ENCODE measurements at regions not wholly inside any gene's neighbourhood (a gene's known extent, or its start where the extent isn't known, plus 50 kb on each side); places are given as distances from the start of the nearest gene placed in this dataset.

- intact Hi-C loops (cut with DNase I): no loop called here
- no peak overlapping the region for H3K27ac ChIP-seq (ENCODE audit: low read depth in 2 of 2, low read length in 2 of 2)
- FAIRE-seq: no peak
- no peak overlapping the region for H3K4me3 ChIP-seq (ENCODE audit: low read length in 3 of 3)
- no peak for DNase-seq
- no peak overlapping the region for H3K9ac ChIP-seq (ENCODE audit: low read length in 3 of 3)
- no peaks in the 10 kb centered on the region for H3K36me3 ChIP-seq (ENCODE audit: control insufficient read depth in 2 of 3, insufficient read depth in 3 of 3, low read length in 3 of 3)
- TF ChIP-seq CTCF (IDR thresholded peaks at IDR 0.05; ENCODE audit: borderline replicate concordance, extremely low read depth, insufficient read depth): no peak
- H3K27me3 ChIP-seq (ENCODE audit: control insufficient read depth, insufficient read depth, low read length): no peaks in the 10 kb centered on the region
- no peaks in the 10 kb centered on the region for H3K9me3 ChIP-seq (ENCODE audit: control insufficient read depth in 2 of 3, insufficient read depth in 1 of 3, low read length in 3 of 3)
- H3K4me1 ChIP-seq (ENCODE audit: control insufficient read depth in 2 of 3, insufficient read depth in 2 of 3, low read depth in 1 of 3, low read length in 3 of 3): no peaks in the 10 kb centered on the region
Observed at GRCh38 chr2:221334481-221335218, 237.5 kb downstream of the EPHA4 start.

- no peaks in the 10 kb centered on the region for H3K36me3 ChIP-seq (ENCODE audit: control insufficient read depth in 2 of 3, insufficient read depth in 3 of 3, low read length in 3 of 3)
- H3K9me3 ChIP-seq (ENCODE audit: control insufficient read depth in 2 of 3, insufficient read depth in 1 of 3, low read length in 3 of 3): no peaks in the 10 kb centered on the region
- intact Hi-C loops (cut with DNase I): no loop called here
- no peak for TF ChIP-seq CTCF (IDR thresholded peaks at IDR 0.05; ENCODE audit: borderline replicate concordance, extremely low read depth, insufficient read depth)
- H3K4me1 ChIP-seq (ENCODE audit: control insufficient read depth in 2 of 3, insufficient read depth in 2 of 3, low read depth in 1 of 3, low read length in 3 of 3): no peaks in the 10 kb centered on the region
- no peak overlapping the region for H3K9ac ChIP-seq (ENCODE audit: low read length in 3 of 3)
- FAIRE-seq (no peak), DNase-seq (peak in 3 of 5 donors; percentile 41 to 65 (median 59))
- no peak overlapping the region for H3K4me3 ChIP-seq (ENCODE audit: low read length in 3 of 3)
- no peaks in the 10 kb centered on the region for H3K27me3 ChIP-seq (ENCODE audit: control insufficient read depth, insufficient read depth, low read length)
- H3K27ac ChIP-seq (ENCODE audit: low read depth in 2 of 2, low read length in 2 of 2): no peak overlapping the region
Observed at GRCh38 chr2:221335219-221335752, 236.8 kb downstream of the EPHA4 start.

GRCh38 chr2:221336967-221337366, 235.1 kb downstream of the EPHA4 start:
- DNase-seq (no peak), FAIRE-seq (no peak)
- Histone ChIP-seq H3K27ac (ENCODE audit: low read depth in 2 of 2, low read length in 2 of 2) (no peak overlapping the region), H3K4me3 (ENCODE audit: low read length in 3 of 3) (no peak overlapping the region), H3K9ac (ENCODE audit: low read length in 3 of 3) (no peak overlapping the region), H3K9me3 (ENCODE audit: control insufficient read depth in 2 of 3, insufficient read depth in 1 of 3, low read length in 3 of 3) (no peaks in the 10 kb centered on the region), H3K4me1 (ENCODE audit: control insufficient read depth in 2 of 3, insufficient read depth in 2 of 3, low read depth in 1 of 3, low read length in 3 of 3) (no peaks in the 10 kb centered on the region), H3K36me3 (ENCODE audit: control insufficient read depth in 2 of 3, insufficient read depth in 3 of 3, low read length in 3 of 3) (no peaks in the 10 kb centered on the region), H3K27me3 (ENCODE audit: control insufficient read depth, insufficient read depth, low read length) (no peaks in the 10 kb centered on the region)
- TF ChIP-seq CTCF (IDR thresholded peaks at IDR 0.05; ENCODE audit: borderline replicate concordance, extremely low read depth, insufficient read depth): no peak
- intact Hi-C loops (cut with DNase I): no loop called here

All from kidney (tissue), 13 donors.